DMS53 (cell line): ENCODE measurements at regions not wholly inside any gene's neighbourhood (a gene's known extent, or its start where the extent isn't known, plus 50 kb on each side); places are given as distances from the start of the nearest gene placed in this dataset.

Experiments
- DNase-seq: peaks from one replicate; lab custom pipeline; 2025; lab: John Stamatoyannopoulos, UW

GRCh38 chr4:71081192-71081591 lies 87.7 kb downstream of the DCK start:
- no peak for DNase-seq

GRCh38 chr4:71093745-71094144 lies 100.3 kb downstream of the DCK start:
- DNase-seq, result no peak

GRCh38 chr4:71094201-71094600 lies 100.8 kb downstream of the DCK start:
- DNase-seq, result no peak

GRCh38 chr4:71095141-71095540 lies 101.7 kb downstream of the DCK start:
- DNase-seq, result no peak

GRCh38 chr4:71095545-71095944 lies 102.1 kb downstream of the DCK start:
- DNase-seq, result no peak

- no peak for DNase-seq
Observed at GRCh38 chr4:71107726-71108125, 114.3 kb downstream of the DCK start.

- peak; percentile 87 for DNase-seq
Observed at GRCh38 chr4:71110499-71110898, 117.0 kb downstream of the DCK start.

- peak; percentile 85 for DNase-seq
Observed at GRCh38 chr4:71111133-71111532, 117.7 kb downstream of the DCK start.

GRCh38 chr4:71113294-71113693 lies 119.8 kb downstream of the DCK start:
- peak; percentile 51 for DNase-seq

- DNase-seq, result no peak
Observed at GRCh38 chr4:71120831-71121524, 127.5 kb downstream of the DCK start.

GRCh38 chr4:71123951-71124350 lies 130.5 kb downstream of the DCK start:
- no peak for DNase-seq

GRCh38 chr4:71125137-71125536 lies 131.7 kb downstream of the DCK start:
- no peak for DNase-seq

GRCh38 chr4:71126719-71127118 lies 133.3 kb downstream of the DCK start:
- peak; percentile 56 for DNase-seq

GRCh38 chr4:71130827-71131603 lies 137.6 kb downstream of the DCK start:
- DNase-seq, result peak; percentile 1

- no peak for DNase-seq
Observed at GRCh38 chr4:71132486-71132885, 139.0 kb downstream of the DCK start.

GRCh38 chr4:71133491-71133890 lies 140.0 kb downstream of the DCK start:
- DNase-seq, result no peak

- DNase-seq, result peak; percentile 6
Observed at GRCh38 chr4:71136071-71136470, 142.6 kb downstream of the DCK start.

GRCh38 chr4:71138007-71138615 lies 144.7 kb downstream of the DCK start:
- no peak for DNase-seq

GRCh38 chr4:71140563-71140962 lies 147.1 kb downstream of the DCK start:
- no peak for DNase-seq

GRCh38 chr4:71141125-71141524 lies 147.7 kb downstream of the DCK start:
- no peak for DNase-seq

GRCh38 chr4:71147261-71147660 lies 153.8 kb downstream of the DCK start:
- no peak for DNase-seq

- no peak for DNase-seq
Observed at GRCh38 chr4:71148545-71148944, 155.1 kb downstream of the DCK start.

GRCh38 chr4:71151054-71151453 lies 157.6 kb downstream of the DCK start:
- DNase-seq, result no peak
